ENCODE measurements at regions not wholly inside any gene's neighbourhood (a gene's known extent, or its start where the extent isn't known, plus 50 kb on each side); places are given as distances from the start of the nearest gene placed in this dataset.

- H3K4me3 ChIP-seq (ENCODE audit: low read depth, low read length): no peak overlapping the region
- no peak for DNase-seq (ENCODE audit: low read depth)
- TF ChIP-seq CTCF (IDR thresholded peaks at IDR 0.05; ENCODE audit: low read depth, low read length, missing control alignments): peak; percentile 35
These were observed 95.1 kb downstream of the LLPH start for GRCh38 chr12:66035288-66035966.

- TF ChIP-seq CTCF (IDR thresholded peaks at IDR 0.05; ENCODE audit: low read depth, low read length, missing control alignments): no peak
- no peak overlapping the region for H3K4me3 ChIP-seq (ENCODE audit: low read depth, low read length)
- no peak for DNase-seq (ENCODE audit: low read depth)
These were observed 97.4 kb downstream of the LLPH start for GRCh38 chr12:66033151-66033550.

- no peak for TF ChIP-seq CTCF (IDR thresholded peaks at IDR 0.05; ENCODE audit: low read depth, low read length, missing control alignments)
- DNase-seq (ENCODE audit: low read depth): no peak
- no peak overlapping the region for H3K4me3 ChIP-seq (ENCODE audit: low read depth, low read length)
These were observed 97.8 kb downstream of the LLPH start for GRCh38 chr12:66032739-66033138.

GRCh38 chr12:66030217-66030781 is 100.3 kb downstream of the LLPH start:
- H3K4me3 ChIP-seq (ENCODE audit: low read depth, low read length): no peak overlapping the region
- DNase-seq (ENCODE audit: low read depth): no peak
- no peak for TF ChIP-seq CTCF (IDR thresholded peaks at IDR 0.05; ENCODE audit: low read depth, low read length, missing control alignments)

GRCh38 chr12:66028390-66028789 is 102.2 kb downstream of the LLPH start:
- DNase-seq (ENCODE audit: low read depth): no peak
- TF ChIP-seq CTCF (IDR thresholded peaks at IDR 0.05; ENCODE audit: low read depth, low read length, missing control alignments): no peak
- no peak overlapping the region for H3K4me3 ChIP-seq (ENCODE audit: low read depth, low read length)

- no peak for TF ChIP-seq CTCF (IDR thresholded peaks at IDR 0.05; ENCODE audit: low read depth, low read length, missing control alignments)
- no peak for DNase-seq (ENCODE audit: low read depth)
- H3K4me3 ChIP-seq (ENCODE audit: low read depth, low read length): no peak overlapping the region
These were observed 105.1 kb downstream of the LLPH start for GRCh38 chr12:66025477-66025876.

GRCh38 chr12:66024949-66025348 is 105.6 kb downstream of the LLPH start:
- no peak for DNase-seq (ENCODE audit: low read depth)

More at GRCh38 chr12:66024949-66025348, 105.6 kb downstream of the LLPH start:
- TF ChIP-seq CTCF (IDR thresholded peaks at IDR 0.05; ENCODE audit: low read depth, low read length, missing control alignments): no peak
- H3K4me3 ChIP-seq (ENCODE audit: low read depth, low read length): no peak overlapping the region

All from GM12864 (cell line).